Left lung (tissue), 4 donors: ENCODE measurements at regions not wholly inside any gene's neighbourhood (a gene's known extent, or its start where the extent isn't known, plus 50 kb on each side); places are given as distances from the start of the nearest gene placed in this dataset.

Source experiments
- ATAC-seq: fragments of 200-7000 bp; cut with Tn5 transposase; one replicate; pipeline ENCODE4 v1.9.1; 2020; ENCODE audit warnings: moderate library complexity
- DNase-seq, 4 donors: peaks; one replicate each; pipeline ENCODE4 v3.0.0-alpha.2; 2013 to 2020
- H3K27ac ChIP-seq, 2 donors: fragments of 200-600 bp; sonication (generic) in 1 of 2; one replicate each; pipeline versions ENCODE4 v1.5.0 to v1.8.0; 2020 to 2021
- H3K27me3 ChIP-seq, 2 donors: fragments of 200-600 bp; sonication (generic) in 1 of 2; one replicate each; pipeline versions ENCODE4 v1.5.0 to v1.8.0; 2020 to 2021
- H3K36me3 ChIP-seq, 2 donors: fragments of 200-600 bp; sonication (generic) in 1 of 2; one replicate each; pipeline versions ENCODE4 v1.5.0 to v1.8.0; 2020 to 2021
- H3K4me1 ChIP-seq, 2 donors: fragments of 200-600 bp; one replicate each; pipeline ENCODE4 v1.8.0; 2021
- H3K4me3 ChIP-seq, 2 donors: fragments of 200-600 bp; sonication (generic) in 1 of 2; one replicate each; pipeline versions ENCODE4 v1.5.0 to v1.8.0; 2020 to 2021; ENCODE audit warnings: mild to moderate bottlenecking in 1 of 2
- H3K9me3 ChIP-seq, 2 donors: fragments of 200-600 bp; sonication (generic) in 1 of 2; one replicate each; pipeline versions ENCODE4 v1.5.0 to v1.8.0; 2020 to 2021
- CTCF ChIP-seq, 2 donors: fragments of 200-600 bp; sonication (generic) in 1 of 2; IDR thresholded peaks; one replicate each; pipeline versions ENCODE4 v1.5.0 to v1.8.0; 2021; ENCODE audit warnings: antibody characterized with exemption in 2 of 2
- intact Hi-C, 2 donors: fragments of 100-400 bp; cut with DNase I; formaldehyde crosslinking; loops; one replicate each; pipeline versions ENCODE4 v1.11.2 to v1.14.2; 2022
- donor health status: DM: no; HTN: yes; CAD: no.
- donor health status: DM: no; HTN: no; CAD: no.

DNA sequence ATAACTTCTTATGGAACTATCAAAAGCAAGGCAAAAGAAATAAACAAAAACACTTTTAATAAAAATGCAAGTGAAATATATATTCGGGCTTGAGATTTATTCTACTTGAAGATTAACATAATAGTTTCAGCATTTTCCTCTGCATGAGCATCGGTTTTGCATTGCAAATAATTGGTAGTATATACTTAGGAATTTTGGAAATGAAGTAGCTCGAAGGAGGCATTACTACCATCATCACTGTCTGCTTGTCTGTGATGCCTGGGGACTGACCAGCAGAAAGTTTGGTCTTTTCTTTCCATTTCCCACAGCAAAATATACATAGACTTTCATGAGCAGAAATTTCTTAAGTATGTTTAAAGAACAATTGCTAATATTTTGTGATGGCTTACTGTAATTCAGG lies 570.7 kb downstream of the HTR1B start:
- H3K4me3 ChIP-seq = no peak overlapping the region
- intact Hi-C loops = no loop called here
- no peaks in the 10 kb centered on the region for H3K27me3 ChIP-seq
- peaks cover 0 to 22% of the 10 kb centered on the region in 2 donors for H3K9me3 ChIP-seq
- DNase-seq (no peak), ATAC-seq (no peak)
- TF ChIP-seq CTCF (IDR thresholded peaks at IDR 0.05) = no peak
- no peaks in the 10 kb centered on the region for H3K4me1 ChIP-seq
- H3K27ac ChIP-seq = no peak overlapping the region
- no peaks in the 10 kb centered on the region for H3K36me3 ChIP-seq

- intact Hi-C loops = no loop called here
Measured at GRCh38 chr6:76888351-76888750, 574.9 kb downstream of the HTR1B start.

GRCh38 chr6:76886900-76887299 lies 576.4 kb downstream of the HTR1B start:
- ATAC-seq = no peak
- intact Hi-C loops = no loop called here

More at GRCh38 chr6:76888351-76888750, 574.9 kb downstream of the HTR1B start:
- H3K27ac ChIP-seq = no peak overlapping the region
- H3K27me3 ChIP-seq = no peaks in the 10 kb centered on the region
- DNase-seq = no peak
- ATAC-seq = no peak
- H3K4me1 ChIP-seq = no peaks in the 10 kb centered on the region
- TF ChIP-seq CTCF (IDR thresholded peaks at IDR 0.05) = no peak
- no peaks in the 10 kb centered on the region for H3K36me3 ChIP-seq
- H3K4me3 ChIP-seq = no peak overlapping the region
- peaks cover 0 to 6% of the 10 kb centered on the region in 2 donors for H3K9me3 ChIP-seq

GRCh38 chr6:76885861-76886301 lies 577.4 kb downstream of the HTR1B start:
- no peak for ATAC-seq
- no peak for DNase-seq
- intact Hi-C loops = no loop called here

More at GRCh38 chr6:76886900-76887299, 576.4 kb downstream of the HTR1B start:
- H3K27me3 ChIP-seq = no peaks in the 10 kb centered on the region
- H3K9me3 ChIP-seq = peaks cover 0 to 4% of the 10 kb centered on the region in 2 donors
- no peaks in the 10 kb centered on the region for H3K36me3 ChIP-seq
- no peak for TF ChIP-seq CTCF (IDR thresholded peaks at IDR 0.05)
- H3K27ac ChIP-seq = no peak overlapping the region
- H3K4me3 ChIP-seq = no peak overlapping the region
- no peak for DNase-seq
- H3K4me1 ChIP-seq = no peaks in the 10 kb centered on the region

DNA sequence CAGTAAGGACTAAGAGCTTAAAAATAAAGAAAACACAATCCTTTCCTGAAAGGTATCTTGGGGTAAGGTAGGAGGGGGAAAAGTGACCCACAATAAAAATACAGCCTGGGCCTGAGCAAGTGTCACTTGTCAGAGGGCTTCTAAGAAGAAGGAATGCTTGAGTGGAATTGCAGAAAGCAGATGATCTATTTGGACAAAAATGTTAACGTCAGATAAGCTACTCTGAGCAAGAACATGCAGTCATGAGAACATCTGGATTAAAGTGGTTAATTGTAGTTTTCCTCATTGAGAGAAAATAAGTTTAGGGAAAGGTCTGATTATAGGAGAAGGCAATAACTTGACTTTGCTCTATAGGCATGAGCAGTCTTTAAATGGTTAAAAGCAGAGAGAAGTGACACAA lies 581.9 kb downstream of the HTR1B start:
- no peaks in the 10 kb centered on the region for H3K9me3 ChIP-seq
- intact Hi-C loops = no loop called here

More at GRCh38 chr6:76885861-76886301, 577.4 kb downstream of the HTR1B start:
- no peak overlapping the region for H3K4me3 ChIP-seq
- H3K27ac ChIP-seq = no peak overlapping the region
- H3K9me3 ChIP-seq = peaks cover 0 to 4% of the 10 kb centered on the region in 2 donors
- no peak for TF ChIP-seq CTCF (IDR thresholded peaks at IDR 0.05)
- no peaks in the 10 kb centered on the region for H3K36me3 ChIP-seq
- H3K4me1 ChIP-seq = no peaks in the 10 kb centered on the region
- no peaks in the 10 kb centered on the region for H3K27me3 ChIP-seq

More for the DNA sequence above, 581.9 kb downstream of the HTR1B start:
- Histone ChIP-seq H3K4me1 (no peaks in the 10 kb centered on the region), H3K36me3 (no peaks in the 10 kb centered on the region), H3K27ac (no peak overlapping the region), H3K4me3 (no peak overlapping the region), H3K27me3 (no peaks in the 10 kb centered on the region)
- DNase-seq (no peak), ATAC-seq (no peak)
- no peak for TF ChIP-seq CTCF (IDR thresholded peaks at IDR 0.05)
